ENCODE measurements at regions not wholly inside any gene's neighbourhood (a gene's known extent, or its start where the extent isn't known, plus 50 kb on each side); places are given as distances from the start of the nearest gene placed in this dataset.

GRCh38 chr2:116467243-116467642 lies 1347.2 kb upstream of the DDX18 start:
- no peak overlapping the region for H3K27ac Mint-ChIP-seq
- intact Hi-C loops (cut with micrococcal nuclease): no loop called here
- no peak for ATAC-seq

GRCh38 chr2:116477229-116477628 lies 1337.3 kb upstream of the DDX18 start:
- ATAC-seq: no peak
- WGBS (ENCODE audit: insufficient coverage): 79% methylated on average over 2 of the region's 3 CpGs
- no peaks in the 10 kb centered on the region for H3K27me3 ChIP-seq (ENCODE audit: control insufficient read depth, insufficient read depth, low read length)
- TF ChIP-seq CTCF (IDR thresholded peaks at IDR 0.05): no peak
- Mint-ChIP-seq H3K27ac (no peak overlapping the region), H3K4me1 (no peaks in the 10 kb centered on the region), H3K36me3 (no peaks in the 10 kb centered on the region), H3K4me3 (no peak overlapping the region), H3K27me3 (ENCODE audit: low read depth in 2 of 2) (no peaks in the 10 kb centered on the region), H3K9me3 (peaks cover 6 to 19% of the 10 kb centered on the region in 2 donors)
- H3K9me3 ChIP-seq (ENCODE audit: control insufficient read depth, insufficient read depth, low read length): peaks cover 9% of the 10 kb centered on the region
- no peaks in the 10 kb centered on the region for H3K36me3 ChIP-seq (ENCODE audit: control insufficient read depth, insufficient read depth, low read length)
- H3K4me3 ChIP-seq (ENCODE audit: low read length): no peak overlapping the region
- DNase-seq: no peak
- no peak overlapping the region for H3K27ac ChIP-seq (ENCODE audit: low read length)
- H3K4me1 ChIP-seq (ENCODE audit: control insufficient read depth, insufficient read depth, low read length): no peaks in the 10 kb centered on the region
- intact Hi-C loops (cut with micrococcal nuclease): no loop called here

More at GRCh38 chr2:116467243-116467642, 1347.2 kb upstream of the DDX18 start:
- Mint-ChIP-seq H3K4me3 (no peak overlapping the region), H3K27me3 (ENCODE audit: low read depth in 2 of 2) (no peaks in the 10 kb centered on the region), H3K36me3 (no peaks in the 10 kb centered on the region), H3K9me3 (peaks cover 15 to 17% of the 10 kb centered on the region in 2 donors), H3K4me1 (no peaks in the 10 kb centered on the region)
- Histone ChIP-seq H3K4me3 (ENCODE audit: low read length) (no peak overlapping the region), H3K27ac (ENCODE audit: low read length) (no peak overlapping the region), H3K36me3 (ENCODE audit: control insufficient read depth, insufficient read depth, low read length) (no peaks in the 10 kb centered on the region), H3K27me3 (ENCODE audit: control insufficient read depth, insufficient read depth, low read length) (no peaks in the 10 kb centered on the region), H3K4me1 (ENCODE audit: control insufficient read depth, insufficient read depth, low read length) (no peaks in the 10 kb centered on the region), H3K9me3 (ENCODE audit: control insufficient read depth, insufficient read depth, low read length) (peaks cover 12% of the 10 kb centered on the region)
- 51% methylated on average over 3 of the region's 3 CpGs for WGBS (ENCODE audit: insufficient coverage)
- DNase-seq: no peak
- no peak for TF ChIP-seq CTCF (IDR thresholded peaks at IDR 0.05)

- H3K4me3 Mint-ChIP-seq: no peak overlapping the region
- no peaks in the 10 kb centered on the region for H3K4me1 Mint-ChIP-seq
- H3K27ac ChIP-seq (ENCODE audit: low read length): no peak overlapping the region
- no peak overlapping the region for H3K27ac Mint-ChIP-seq
- peaks cover 11% of the 10 kb centered on the region for H3K9me3 ChIP-seq (ENCODE audit: control insufficient read depth, insufficient read depth, low read length)
- H3K27me3 ChIP-seq (ENCODE audit: control insufficient read depth, insufficient read depth, low read length): no peaks in the 10 kb centered on the region
- no peaks in the 10 kb centered on the region for H3K4me1 ChIP-seq (ENCODE audit: control insufficient read depth, insufficient read depth, low read length)
- DNase-seq: no peak
- H3K36me3 ChIP-seq (ENCODE audit: control insufficient read depth, insufficient read depth, low read length): no peaks in the 10 kb centered on the region
- no peak overlapping the region for H3K4me3 ChIP-seq (ENCODE audit: low read length)
- no peak for ATAC-seq
- H3K9me3 Mint-ChIP-seq: peaks cover 13 to 17% of the 10 kb centered on the region in 2 donors
- H3K27me3 Mint-ChIP-seq (ENCODE audit: low read depth in 2 of 2): no peaks in the 10 kb centered on the region
- WGBS (ENCODE audit: insufficient coverage): 89% methylated on average over 1 of the region's 1 CpG
- no peak for TF ChIP-seq CTCF (IDR thresholded peaks at IDR 0.05)
- no peaks in the 10 kb centered on the region for H3K36me3 Mint-ChIP-seq
- intact Hi-C loops (cut with micrococcal nuclease): no loop called here
Observed at GRCh38 chr2:116487336-116487735, 1327.2 kb upstream of the DDX18 start.

GRCh38 chr2:116489292-116489691 lies 1325.2 kb upstream of the DDX18 start:
- 74% methylated on average over 5 of the region's 6 CpGs for WGBS (ENCODE audit: insufficient coverage)
- Mint-ChIP-seq H3K4me1 (no peaks in the 10 kb centered on the region), H3K27me3 (ENCODE audit: low read depth in 2 of 2) (no peaks in the 10 kb centered on the region), H3K4me3 (no peak overlapping the region), H3K36me3 (no peaks in the 10 kb centered on the region), H3K27ac (no peak overlapping the region), H3K9me3 (peaks cover 20 to 26% of the 10 kb centered on the region in 2 donors)
- H3K4me3 ChIP-seq (ENCODE audit: low read length): no peak overlapping the region
- no peak for TF ChIP-seq CTCF (IDR thresholded peaks at IDR 0.05)
- DNase-seq (no peak), ATAC-seq (no peak)
- H3K9me3 ChIP-seq (ENCODE audit: control insufficient read depth, insufficient read depth, low read length): peaks cover 9% of the 10 kb centered on the region
- H3K27me3 ChIP-seq (ENCODE audit: control insufficient read depth, insufficient read depth, low read length): no peaks in the 10 kb centered on the region
- intact Hi-C loops (cut with micrococcal nuclease): no loop called here
- no peaks in the 10 kb centered on the region for H3K4me1 ChIP-seq (ENCODE audit: control insufficient read depth, insufficient read depth, low read length)
- H3K27ac ChIP-seq (ENCODE audit: low read length): no peak overlapping the region
- no peaks in the 10 kb centered on the region for H3K36me3 ChIP-seq (ENCODE audit: control insufficient read depth, insufficient read depth, low read length)

Measured in natural killer cell (primary cell).